ENCODE measurements at regions not wholly inside any gene's neighbourhood (a gene's known extent, or its start where the extent isn't known, plus 50 kb on each side); places are given as distances from the start of the nearest gene placed in this dataset.
A peak's percentile ranks its signal among the peaks of the same experiment; 100 is the strongest.

DNA sequence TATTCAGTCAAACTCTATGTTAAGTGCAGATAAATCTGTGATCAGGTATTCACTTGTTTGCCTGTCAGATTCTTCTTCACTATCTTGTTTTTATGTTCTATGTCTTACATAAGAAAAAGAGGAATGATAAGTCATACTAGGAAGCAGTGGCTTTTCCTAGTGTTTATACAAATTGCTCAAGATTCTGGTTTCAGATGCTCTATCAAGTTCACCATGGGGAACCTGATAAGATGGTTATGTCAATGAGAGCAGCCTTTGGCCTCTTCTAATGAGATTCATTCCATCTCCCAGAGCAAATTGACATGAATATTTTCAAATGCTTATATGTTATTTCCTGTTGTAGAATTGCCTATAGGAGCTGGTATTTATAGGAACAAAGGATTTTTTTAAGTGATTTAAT lies 218.8 kb upstream of the TMPRSS15 start:
- TF ChIP-seq POLR2A (IDR thresholded peaks at IDR 0.05; ENCODE audit: extremely low read depth, insufficient read length) (no peak), MYC (IDR thresholded peaks at IDR 0.05; ENCODE audit: low read depth, low read length) (no peak)
- TF ChIP-seq, protein P1, sequence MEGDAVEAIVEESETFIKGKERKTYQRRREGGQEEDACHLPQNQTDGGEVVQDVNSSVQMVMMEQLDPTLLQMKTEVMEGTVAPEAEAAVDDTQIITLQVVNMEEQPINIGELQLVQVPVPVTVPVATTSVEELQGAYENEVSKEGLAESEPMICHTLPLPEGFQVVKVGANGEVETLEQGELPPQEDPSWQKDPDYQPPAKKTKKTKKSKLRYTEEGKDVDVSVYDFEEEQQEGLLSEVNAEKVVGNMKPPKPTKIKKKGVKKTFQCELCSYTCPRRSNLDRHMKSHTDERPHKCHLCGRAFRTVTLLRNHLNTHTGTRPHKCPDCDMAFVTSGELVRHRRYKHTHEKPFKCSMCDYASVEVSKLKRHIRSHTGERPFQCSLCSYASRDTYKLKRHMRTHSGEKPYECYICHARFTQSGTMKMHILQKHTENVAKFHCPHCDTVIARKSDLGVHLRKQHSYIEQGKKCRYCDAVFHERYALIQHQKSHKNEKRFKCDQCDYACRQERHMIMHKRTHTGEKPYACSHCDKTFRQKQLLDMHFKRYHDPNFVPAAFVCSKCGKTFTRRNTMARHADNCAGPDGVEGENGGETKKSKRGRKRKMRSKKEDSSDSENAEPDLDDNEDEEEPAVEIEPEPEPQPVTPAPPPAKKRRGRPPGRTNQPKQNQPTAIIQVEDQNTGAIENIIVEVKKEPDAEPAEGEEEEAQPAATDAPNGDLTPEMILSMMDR (IDR thresholded peaks at IDR 0.05; ENCODE audit: low read depth, low read length) = no peak
- TF ChIP-seq, protein P2, sequence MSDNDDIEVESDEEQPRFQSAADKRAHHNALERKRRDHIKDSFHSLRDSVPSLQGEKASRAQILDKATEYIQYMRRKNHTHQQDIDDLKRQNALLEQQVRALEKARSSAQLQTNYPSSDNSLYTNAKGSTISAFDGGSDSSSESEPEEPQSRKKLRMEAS (IDR thresholded peaks at IDR 0.05; ENCODE audit: low read depth, low read length) = no peak
- no peak overlapping the region for H3K4me3 ChIP-seq (ENCODE audit: low read depth, low read length)
- no peak for DNase-seq (ENCODE audit: low read depth)

DNA sequence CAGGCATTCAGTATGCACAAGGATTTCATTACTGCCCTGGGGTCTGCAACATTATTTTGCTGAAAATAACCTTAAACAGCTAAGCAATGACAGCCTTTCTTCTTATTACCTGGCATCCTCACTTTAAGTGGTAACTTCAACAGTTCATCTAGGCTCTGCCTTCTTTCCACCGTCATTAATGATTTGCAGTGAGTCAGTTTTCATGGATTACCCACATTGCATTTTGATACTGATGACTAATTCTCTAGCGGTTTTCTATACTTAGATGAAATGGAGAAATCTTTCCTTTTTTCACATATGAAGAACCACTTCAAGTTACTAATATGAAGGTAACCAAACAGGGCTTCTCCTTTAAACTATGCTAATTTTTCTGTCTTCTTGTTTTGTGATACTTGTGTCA lies 226.9 kb upstream of the TMPRSS15 start:
- TF ChIP-seq, protein P2 (IDR thresholded peaks at IDR 0.05; ENCODE audit: low read depth, low read length) = no peak
- no peak for TF ChIP-seq POLR2A (IDR thresholded peaks at IDR 0.05; ENCODE audit: extremely low read depth, insufficient read length)
- TF ChIP-seq MYC (IDR thresholded peaks at IDR 0.05; ENCODE audit: low read depth, low read length) = no peak
- TF ChIP-seq, protein P1 (IDR thresholded peaks at IDR 0.05; ENCODE audit: low read depth, low read length) = no peak
- no peak overlapping the region for H3K4me3 ChIP-seq (ENCODE audit: low read depth, low read length)
- DNase-seq (ENCODE audit: low read depth) = no peak

DNA sequence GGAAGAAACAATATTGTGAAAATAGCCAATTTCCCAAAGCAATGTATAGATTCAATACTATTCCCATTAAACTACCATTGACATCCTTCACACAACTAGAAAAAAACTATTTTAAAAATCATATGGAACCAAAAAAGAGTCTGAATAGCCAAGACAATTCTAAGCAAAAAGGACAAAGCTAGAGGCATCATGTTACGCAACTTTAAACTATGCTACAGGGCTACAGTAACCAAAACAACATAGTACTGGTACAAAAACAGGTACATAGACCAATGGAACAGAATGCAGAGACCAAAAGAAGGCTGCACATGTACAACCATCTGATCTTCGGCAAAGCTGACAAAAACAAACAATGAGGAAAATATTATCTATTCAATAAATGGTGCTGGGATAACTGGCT lies 233.3 kb upstream of the TMPRSS15 start:
- H3K4me3 ChIP-seq (ENCODE audit: low read depth, low read length) = no peak overlapping the region
- DNase-seq (ENCODE audit: low read depth) = no peak
- TF ChIP-seq, protein P1 (IDR thresholded peaks at IDR 0.05; ENCODE audit: low read depth, low read length) = no peak
- TF ChIP-seq MYC (IDR thresholded peaks at IDR 0.05; ENCODE audit: low read depth, low read length) (no peak), POLR2A (IDR thresholded peaks at IDR 0.05; ENCODE audit: extremely low read depth, insufficient read length) (no peak)
- TF ChIP-seq, protein P2 (IDR thresholded peaks at IDR 0.05; ENCODE audit: low read depth, low read length) = no peak

DNA sequence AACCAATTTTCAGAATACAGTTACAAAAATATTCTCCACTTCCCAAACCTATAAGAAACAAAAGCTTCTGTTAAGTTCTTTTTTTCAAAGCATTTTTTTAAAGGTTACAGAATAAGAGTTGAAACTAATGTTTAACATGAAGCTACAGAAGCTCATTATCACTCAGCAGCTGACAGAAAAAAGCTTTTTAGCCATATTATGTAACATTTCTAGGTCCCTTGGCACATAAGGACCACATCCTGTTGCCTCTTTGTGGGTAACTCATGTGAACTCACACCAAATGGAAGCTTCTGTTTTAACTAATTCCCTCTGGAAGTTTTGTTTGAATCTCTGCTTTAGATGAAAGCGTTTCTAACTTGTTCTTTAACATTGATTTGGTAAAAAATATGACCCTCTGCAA lies 242.5 kb upstream of the TMPRSS15 start:
- H3K4me3 ChIP-seq (ENCODE audit: low read depth, low read length) = no peak overlapping the region
- TF ChIP-seq, protein P2 (IDR thresholded peaks at IDR 0.05; ENCODE audit: low read depth, low read length) = no peak
- TF ChIP-seq, protein P1 (IDR thresholded peaks at IDR 0.05; ENCODE audit: low read depth, low read length) = no peak
- TF ChIP-seq MYC (IDR thresholded peaks at IDR 0.05; ENCODE audit: low read depth, low read length) (no peak), POLR2A (IDR thresholded peaks at IDR 0.05; ENCODE audit: extremely low read depth, insufficient read length) (no peak)
- DNase-seq (ENCODE audit: low read depth) = peak; percentile 26

DNA sequence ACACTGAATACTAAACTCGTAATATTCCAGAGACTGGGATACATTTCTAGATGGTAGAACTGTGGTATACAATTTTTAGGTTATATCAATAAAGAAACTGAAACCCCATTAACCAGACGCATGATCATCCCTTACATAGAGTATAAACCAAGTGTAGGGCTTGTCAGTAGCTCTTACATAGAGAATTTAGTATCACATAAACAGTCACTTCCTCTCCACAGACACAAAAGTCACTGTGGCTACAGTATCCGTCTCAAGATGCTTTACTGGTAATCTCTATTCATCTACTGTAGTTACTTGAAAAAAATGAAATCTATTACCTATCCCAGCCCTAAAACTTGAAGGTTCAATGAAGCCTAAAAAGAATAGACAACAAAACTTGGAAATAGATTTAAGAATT lies 252.3 kb upstream of the TMPRSS15 start:
- TF ChIP-seq, protein P2 (IDR thresholded peaks at IDR 0.05; ENCODE audit: low read depth, low read length) = no peak
- TF ChIP-seq MYC (IDR thresholded peaks at IDR 0.05; ENCODE audit: low read depth, low read length) (no peak), POLR2A (IDR thresholded peaks at IDR 0.05; ENCODE audit: extremely low read depth, insufficient read length) (no peak)
- TF ChIP-seq, protein P1 (IDR thresholded peaks at IDR 0.05; ENCODE audit: low read depth, low read length) = no peak
- no peak overlapping the region for H3K4me3 ChIP-seq (ENCODE audit: low read depth, low read length)
- DNase-seq (ENCODE audit: low read depth) = no peak

DNA sequence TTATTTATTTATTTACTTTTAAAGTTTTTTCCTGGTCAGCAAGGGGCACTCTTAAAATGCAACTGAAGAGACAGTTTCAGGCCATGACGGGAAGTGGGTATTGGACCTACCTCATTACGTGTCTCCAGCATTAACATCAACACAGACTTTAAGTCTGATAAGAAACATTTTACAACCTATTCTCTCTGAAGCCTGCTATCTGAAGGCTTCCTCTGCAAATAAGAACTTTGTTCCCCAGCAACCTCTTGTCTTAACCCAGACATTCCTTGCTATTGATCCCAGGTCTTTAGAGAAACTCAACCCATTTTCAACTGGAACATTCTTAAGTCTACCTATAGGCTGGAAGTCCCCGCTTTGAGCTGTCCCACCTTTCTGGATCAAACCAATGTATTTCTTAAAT lies 258.3 kb upstream of the TMPRSS15 start:
- H3K4me3 ChIP-seq (ENCODE audit: low read depth, low read length) = no peak overlapping the region
- TF ChIP-seq, protein P1 (IDR thresholded peaks at IDR 0.05; ENCODE audit: low read depth, low read length) = no peak
- TF ChIP-seq, protein P2 (IDR thresholded peaks at IDR 0.05; ENCODE audit: low read depth, low read length) = no peak
- TF ChIP-seq POLR2A (IDR thresholded peaks at IDR 0.05; ENCODE audit: extremely low read depth, insufficient read length) (no peak), MYC (IDR thresholded peaks at IDR 0.05; ENCODE audit: low read depth, low read length) (no peak)
- DNase-seq (ENCODE audit: low read depth) = no peak
